MM.1S (cell line): ENCODE measurements at regions not wholly inside any gene's neighbourhood (a gene's known extent, or its start where the extent isn't known, plus 50 kb on each side); places are given as distances from the start of the nearest gene placed in this dataset.

Experiments
- CTCF ChIP-seq: fragments of 300-600 bp; sonication (generic); IDR thresholded peaks from 2 replicates; pipeline ENCODE4 v1.5.1; 2016; ENCODE audit warnings: antibody characterized with exemption, low read length, mixed read lengths
- EZH2 ChIP-seq: fragments of 300-600 bp; sonication (generic); optimal IDR thresholded peaks from 2 replicates; pipeline ENCODE3; 2017; ENCODE audit warnings: low read depth, mild to moderate bottlenecking, antibody characterized with exemption, low read length, mixed read lengths

- TF ChIP-seq EZH2 (no peak), CTCF (no peak)
Observed at GRCh38 chr9:126217797-126218196, 108.8 kb upstream of the MVB12B start.
